HG02678 (cell line): ENCODE measurements at regions not wholly inside any gene's neighbourhood (a gene's known extent, or its start where the extent isn't known, plus 50 kb on each side); places are given as distances from the start of the nearest gene placed in this dataset.
"Not testable (repeated sequence)": the region's sequence is repeated elsewhere in the genome, so short reads cannot be mapped to it uniquely, and the experiment has no call there.

Experiments used
- ATAC-seq: cut with Tn5 transposase; IDR thresholded peaks from one replicate; pipeline ENCODE4 v1.9.1; 2021; ENCODE audit warnings: mild to moderate bottlenecking, moderate library complexity; ENCODE audit not compliant: unreplicated experiment

GRCh38 chr20:5492937-5493336, 117.9 kb downstream of the GPCPD1 start:
- ATAC-seq: no peak

- ATAC-seq: no peak
Measured at GRCh38 chr20:5491455-5491854, 119.4 kb downstream of the GPCPD1 start.

- no peak for ATAC-seq
Measured at GRCh38 chr20:5489601-5490000, 121.2 kb downstream of the GPCPD1 start.

- ATAC-seq: no peak
Measured at GRCh38 chr20:5488823-5489222, 122.0 kb downstream of the GPCPD1 start.

- no peak for ATAC-seq
Measured at GRCh38 chr20:5486377-5487054, 124.3 kb downstream of the GPCPD1 start.

- no peak for ATAC-seq
Measured at GRCh38 chr20:5484926-5485325, 125.9 kb downstream of the GPCPD1 start.

GRCh38 chr20:5484346-5484745, 126.5 kb downstream of the GPCPD1 start:
- no peak for ATAC-seq

GRCh38 chr20:5482791-5483190, 128.0 kb downstream of the GPCPD1 start:
- ATAC-seq: no peak

- ATAC-seq: no peak
Measured at GRCh38 chr20:5481872-5482271, 128.9 kb downstream of the GPCPD1 start.

GRCh38 chr20:5480824-5481600, 129.8 kb downstream of the GPCPD1 start:
- no peak for ATAC-seq

GRCh38 chr20:5474646-5475550, 135.9 kb downstream of the GPCPD1 start:
- ATAC-seq: no peak

- not testable (repeated sequence) for ATAC-seq
Measured at GRCh38 chr20:5471866-5472265, 138.9 kb downstream of the GPCPD1 start.

GRCh38 chr20:5471368-5471767, 139.4 kb downstream of the GPCPD1 start:
- ATAC-seq: no peak

GRCh38 chr20:5470943-5471342, 139.9 kb downstream of the GPCPD1 start:
- no peak for ATAC-seq

- no peak for ATAC-seq
Measured at GRCh38 chr20:5470458-5470857, 140.3 kb downstream of the GPCPD1 start.

GRCh38 chr20:5469111-5469510, 141.7 kb downstream of the GPCPD1 start:
- no peak for ATAC-seq

- ATAC-seq: no peak
Measured at GRCh38 chr20:5467086-5467485, 143.7 kb downstream of the GPCPD1 start.

- ATAC-seq: no peak
Measured at GRCh38 chr20:5465604-5465927, 145.2 kb downstream of the GPCPD1 start.

GRCh38 chr20:5464901-5465603, 145.8 kb downstream of the GPCPD1 start:
- ATAC-seq: no peak

- no peak for ATAC-seq
Measured at GRCh38 chr20:5463007-5463686, 146.4 kb upstream of the PROKR2 start.
